Thoracic aorta (tissue), 2 donors: ENCODE measurements at regions not wholly inside any gene's neighbourhood (a gene's known extent, or its start where the extent isn't known, plus 50 kb on each side); places are given as distances from the start of the nearest gene placed in this dataset.

ENCODE experiments used
- ATAC-seq: fragments of 150-250 bp; one replicate; pipeline ENCODE4 v1.8.0; 2017; ENCODE audit warnings: low read depth; ENCODE audit not compliant: insufficient number of reproducible peaks, low FRiP score
- DNase-seq: peaks from one replicate; pipeline ENCODE4 v3.0.0-alpha.2; 2020; ENCODE audit warnings: low spot score
- H3K27ac ChIP-seq, 2 donors: fragments of 200-600 bp; sonication (generic); 1 replicate in 1 of 2; 2 replicates in 1 of 2; pipeline ENCODE4 v1.5.1; 2016; ENCODE audit warnings: mild to moderate bottlenecking in 2 of 2, moderate library complexity in 2 of 2
- H3K27me3 ChIP-seq: fragments of 200-600 bp; sonication (generic); replicated peaks from 2 replicates; pipeline ENCODE4 v1.6.0; 2016; ENCODE audit warnings: mild to moderate bottlenecking; ENCODE audit not compliant: insufficient read depth
- H3K36me3 ChIP-seq: fragments of 200-600 bp; sonication (generic); one replicate; pipeline ENCODE4 v1.5.1; 2016
- H3K4me1 ChIP-seq, 2 donors: fragments of 200-600 bp; sonication (generic); 1 replicate in 1 of 2; 2 replicates in 1 of 2; pipeline versions ENCODE4 v1.5.1 to v1.6.0; 2016; ENCODE audit warnings: low read depth in 2 of 2, mild to moderate bottlenecking in 1 of 2; ENCODE audit not compliant: control insufficient read depth in 1 of 2
- H3K4me3 ChIP-seq: fragments of 200-600 bp; sonication (generic); 2 replicates; pipeline ENCODE4 v1.5.1; 2016; ENCODE audit warnings: mild to moderate bottlenecking
- H3K9me3 ChIP-seq: fragments of 200-600 bp; sonication (generic); 2 replicates; pipeline ENCODE4 v1.5.1; 2016
- CTCF ChIP-seq: fragments of 200-600 bp; sonication (generic); IDR thresholded peaks from one replicate; pipeline ENCODE4 v1.5.1; 2019; ENCODE audit warnings: antibody characterized with exemption

GRCh38 chr6:56383160-56383559 lies 135.8 kb upstream of the COL21A1 start:
- H3K4me3 ChIP-seq = no peak overlapping the region
- TF ChIP-seq CTCF = no peak
- H3K27ac ChIP-seq = peak overlapping the region; percentile 51 to 81
- DNase-seq = no peak
- ATAC-seq = no peak
- H3K4me1 ChIP-seq = peaks cover 38 to 62% of the 10 kb centered on the region in 2 donors
- H3K36me3 ChIP-seq = no peaks in the 10 kb centered on the region
- no peaks in the 10 kb centered on the region for H3K27me3 ChIP-seq
- H3K9me3 ChIP-seq = no peaks in the 10 kb centered on the region

- H3K4me1 ChIP-seq = peaks cover 31 to 56% of the 10 kb centered on the region in 2 donors
- DNase-seq = no peak
- H3K27ac ChIP-seq = peak overlapping the region; percentile 51 to 81
Observed at GRCh38 chr6:56382416-56382940, 135.1 kb upstream of the COL21A1 start.

DNA sequence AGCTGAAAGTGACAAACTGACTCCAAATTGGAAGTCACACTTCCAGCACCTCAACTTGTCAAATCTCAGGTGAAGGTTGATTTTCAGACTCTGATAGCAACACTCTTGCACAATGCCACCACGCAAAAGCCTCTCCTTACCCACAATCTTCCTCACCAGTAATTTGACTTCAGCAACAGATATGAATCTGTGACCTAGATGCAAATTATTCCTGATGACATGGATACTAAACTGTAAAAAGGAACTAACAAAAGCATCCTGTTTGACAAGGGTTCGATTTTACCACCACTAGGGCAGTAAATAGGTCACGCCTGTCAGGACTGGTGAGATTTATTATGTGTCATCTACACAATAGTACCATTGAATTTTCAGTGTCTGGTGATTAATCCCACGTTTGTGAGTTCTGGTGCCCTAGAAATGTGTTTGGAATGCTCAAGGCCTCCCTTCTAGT lies 134.4 kb upstream of the COL21A1 start:
- ATAC-seq (no peak), DNase-seq (no peak)
- H3K27me3 ChIP-seq = no peaks in the 10 kb centered on the region
- no peak overlapping the region for H3K4me3 ChIP-seq
- H3K4me1 ChIP-seq = peaks cover 25 to 50% of the 10 kb centered on the region in 2 donors
- H3K9me3 ChIP-seq = no peaks in the 10 kb centered on the region
- no peak for TF ChIP-seq CTCF
- no peak overlapping the region for H3K27ac ChIP-seq
- H3K36me3 ChIP-seq = no peaks in the 10 kb centered on the region

More at GRCh38 chr6:56382416-56382940, 135.1 kb upstream of the COL21A1 start:
- Histone ChIP-seq H3K27me3 (no peaks in the 10 kb centered on the region), H3K9me3 (no peaks in the 10 kb centered on the region), H3K4me3 (no peak overlapping the region), H3K36me3 (no peaks in the 10 kb centered on the region)
- no peak for ATAC-seq
- no peak for TF ChIP-seq CTCF

- H3K27me3 ChIP-seq = no peaks in the 10 kb centered on the region
- no peaks in the 10 kb centered on the region for H3K36me3 ChIP-seq
- ATAC-seq (no peak), DNase-seq (no peak)
- H3K9me3 ChIP-seq = no peaks in the 10 kb centered on the region
- no peak overlapping the region for H3K4me3 ChIP-seq
- no peak for TF ChIP-seq CTCF
- H3K27ac ChIP-seq = no peak overlapping the region
- peaks cover 23 to 47% of the 10 kb centered on the region in 2 donors for H3K4me1 ChIP-seq
Observed at GRCh38 chr6:56380476-56380875, 133.1 kb upstream of the COL21A1 start.

DNA sequence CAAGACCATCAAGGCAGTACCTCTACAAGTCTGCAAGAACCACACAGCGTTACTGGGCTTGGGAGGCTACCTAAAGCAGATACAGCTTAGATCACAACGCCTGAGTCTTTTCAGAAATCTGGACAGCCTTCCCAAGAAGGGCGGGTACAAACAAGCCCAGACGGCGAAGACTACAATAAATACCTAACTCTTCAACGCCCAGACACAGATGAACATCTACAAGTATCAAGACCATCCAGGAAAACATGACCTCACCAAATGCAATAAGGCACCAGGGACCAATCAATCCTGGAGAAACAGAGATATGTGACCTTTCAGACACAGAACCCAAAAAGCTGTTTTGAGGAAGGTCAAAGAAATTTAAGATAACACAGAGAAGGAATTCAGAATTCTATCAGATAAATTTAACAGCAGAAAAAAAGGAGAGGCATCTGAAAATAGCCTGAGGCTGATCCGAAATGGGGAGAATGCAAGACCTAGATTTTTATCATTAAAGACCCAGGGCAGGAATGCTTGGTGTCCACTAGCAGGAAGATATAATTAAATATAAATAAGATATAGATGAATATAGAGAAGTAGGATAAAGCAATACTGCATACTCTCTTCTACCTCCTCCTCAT lies 131.7 kb upstream of the COL21A1 start:
- Histone ChIP-seq H3K9me3 (no peaks in the 10 kb centered on the region), H3K27me3 (no peaks in the 10 kb centered on the region), H3K4me3 (no peak overlapping the region), H3K27ac (no peak overlapping the region), H3K4me1 (peaks cover 16 to 47% of the 10 kb centered on the region in 2 donors), H3K36me3 (no peaks in the 10 kb centered on the region)
- no peak for TF ChIP-seq CTCF
- no peak for ATAC-seq
- DNase-seq = no peak
